HG02943 (cell line): ENCODE measurements at regions not wholly inside any gene's neighbourhood (a gene's known extent, or its start where the extent isn't known, plus 50 kb on each side); places are given as distances from the start of the nearest gene placed in this dataset.

Experiments used
- ATAC-seq: cut with Tn5 transposase; IDR thresholded peaks from one replicate; pipeline ENCODE4 v1.9.1; 2021; ENCODE audit warnings: mild to moderate bottlenecking, low read depth, moderate library complexity; ENCODE audit not compliant: unreplicated experiment

- ATAC-seq: no peak
These were observed 77.0 kb upstream of the CCL2 start for GRCh38 chr17:34178092-34178491.

DNA sequence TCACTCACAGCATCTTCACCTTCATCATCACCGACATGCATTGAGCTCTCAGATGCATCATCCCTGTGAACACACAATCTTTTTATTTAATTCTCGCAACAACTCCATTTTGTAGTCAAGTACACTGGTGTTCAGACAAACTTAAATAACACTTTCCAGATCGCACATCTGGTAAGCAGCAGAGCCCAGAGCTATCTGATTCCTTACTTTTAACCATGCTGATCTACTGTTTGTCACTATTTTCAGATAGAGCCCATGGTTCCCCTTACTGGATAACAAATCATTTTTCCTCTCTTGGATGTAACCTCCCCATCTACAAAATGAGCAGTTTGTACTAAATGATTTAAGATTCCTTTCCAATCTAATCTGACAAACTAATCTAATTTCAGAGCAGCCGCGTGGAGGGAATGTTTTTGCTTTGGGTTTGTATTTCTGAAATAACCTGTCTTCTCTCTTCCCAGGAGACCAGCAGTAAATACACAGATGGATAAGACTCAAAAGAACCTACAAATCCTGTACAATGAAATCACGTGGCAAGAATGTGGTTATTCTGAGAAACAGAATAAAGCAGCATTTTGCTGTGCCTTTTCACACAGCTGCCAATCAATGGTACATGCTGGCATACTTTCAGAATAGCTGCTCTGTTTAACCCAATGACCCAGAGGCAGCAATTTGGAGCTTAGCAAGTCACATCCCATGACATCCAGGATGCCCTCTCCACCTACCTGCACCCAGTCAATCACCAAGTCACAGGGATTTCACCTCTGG, 72.9 kb upstream of the CCL2 start:
- no peak for ATAC-seq

DNA sequence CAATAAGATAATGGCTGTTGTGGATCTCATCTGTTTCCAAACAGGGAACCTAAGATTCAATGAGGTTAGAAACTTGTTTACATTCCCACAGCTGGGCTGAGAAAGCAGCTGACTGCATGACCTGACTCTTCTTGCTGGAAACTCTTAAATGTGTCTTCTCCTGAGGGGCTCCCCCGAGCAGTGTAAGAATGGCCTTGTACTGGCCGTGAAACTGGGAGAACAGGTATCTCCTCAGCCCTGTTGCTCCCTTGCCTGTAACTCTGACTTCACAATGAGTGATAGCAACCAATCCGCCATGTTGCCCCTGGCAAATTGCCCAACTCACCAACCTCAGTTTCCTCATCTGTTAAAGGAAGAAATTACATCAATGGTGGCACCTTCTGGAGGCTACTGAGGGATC, 59.1 kb upstream of the CCL2 start:
- ATAC-seq: no peak

DNA sequence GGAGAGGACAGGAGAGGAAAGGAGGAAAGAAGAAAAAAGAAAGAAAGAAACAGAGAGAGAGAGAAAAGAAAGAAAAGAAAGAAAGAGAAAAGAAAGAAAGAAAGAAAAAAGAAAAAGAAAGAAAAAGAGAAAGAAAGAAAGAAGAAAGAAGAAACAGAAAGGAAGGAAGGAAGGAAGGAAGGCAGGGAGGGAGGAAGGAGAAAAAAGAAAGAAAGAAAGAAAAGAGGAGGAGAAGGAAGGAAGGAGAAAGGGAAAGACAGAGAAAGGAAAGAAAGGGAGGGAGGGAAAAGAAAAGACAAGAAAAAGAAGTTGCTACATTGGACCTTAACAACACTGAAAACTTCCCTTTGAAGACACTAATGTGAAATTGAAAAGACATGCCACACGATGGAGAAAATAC, 56.6 kb upstream of the CCL2 start:
- no peak for ATAC-seq

- no peak for ATAC-seq
These were observed 55.6 kb upstream of the CCL2 start for GRCh38 chr17:34199454-34199853.

DNA sequence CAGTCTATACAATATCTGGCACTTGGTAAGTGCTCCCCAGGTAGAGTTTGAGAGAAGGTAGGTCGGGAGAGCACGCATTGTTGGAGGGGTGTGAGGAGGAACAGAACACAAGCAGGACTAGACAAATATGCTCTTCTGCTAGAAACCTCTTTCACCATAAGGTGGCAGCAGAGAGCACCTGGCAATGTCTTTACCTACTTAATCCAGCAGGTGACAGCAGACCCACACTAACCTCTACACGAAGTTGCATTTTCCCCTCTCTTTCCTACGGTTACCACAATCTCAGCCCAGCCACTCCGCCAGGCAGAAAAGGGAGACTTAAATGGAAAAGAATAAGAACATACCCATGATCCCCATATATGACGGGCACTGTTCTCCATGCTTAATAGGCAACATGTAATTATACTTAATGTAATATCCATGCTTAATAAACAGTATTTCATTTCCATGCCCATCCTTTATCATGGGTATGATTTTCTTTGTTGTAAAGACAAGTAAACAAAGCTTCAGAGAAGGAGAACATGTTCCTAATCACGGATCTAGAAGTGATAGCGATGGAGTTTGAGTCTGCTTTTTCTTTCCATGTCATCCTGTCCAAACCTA, 55.1 kb upstream of the CCL2 start:
- no peak for ATAC-seq

DNA sequence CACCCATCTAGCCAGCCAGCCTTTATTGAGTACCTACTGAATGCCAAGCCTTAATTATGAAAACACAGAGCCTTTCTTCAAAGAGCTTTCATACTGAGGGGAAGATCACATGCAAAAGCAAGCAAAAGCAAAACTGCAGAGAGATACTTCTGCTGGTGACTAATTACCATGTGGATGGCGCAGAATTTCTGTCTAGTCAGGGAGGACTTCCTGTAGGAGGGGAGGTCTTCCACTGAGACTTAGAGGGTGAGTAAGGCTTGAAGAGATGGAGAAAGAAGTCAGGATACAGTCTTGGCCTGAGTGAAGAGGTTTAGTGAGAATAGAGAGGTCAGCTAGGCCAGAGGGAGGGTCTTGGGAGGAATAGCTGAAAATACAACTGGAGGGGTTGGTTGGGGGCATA, 53.9 kb upstream of the CCL2 start:
- no peak for ATAC-seq

- ATAC-seq: no peak
These were observed 53.3 kb upstream of the CCL2 start for GRCh38 chr17:34201767-34202166.

DNA sequence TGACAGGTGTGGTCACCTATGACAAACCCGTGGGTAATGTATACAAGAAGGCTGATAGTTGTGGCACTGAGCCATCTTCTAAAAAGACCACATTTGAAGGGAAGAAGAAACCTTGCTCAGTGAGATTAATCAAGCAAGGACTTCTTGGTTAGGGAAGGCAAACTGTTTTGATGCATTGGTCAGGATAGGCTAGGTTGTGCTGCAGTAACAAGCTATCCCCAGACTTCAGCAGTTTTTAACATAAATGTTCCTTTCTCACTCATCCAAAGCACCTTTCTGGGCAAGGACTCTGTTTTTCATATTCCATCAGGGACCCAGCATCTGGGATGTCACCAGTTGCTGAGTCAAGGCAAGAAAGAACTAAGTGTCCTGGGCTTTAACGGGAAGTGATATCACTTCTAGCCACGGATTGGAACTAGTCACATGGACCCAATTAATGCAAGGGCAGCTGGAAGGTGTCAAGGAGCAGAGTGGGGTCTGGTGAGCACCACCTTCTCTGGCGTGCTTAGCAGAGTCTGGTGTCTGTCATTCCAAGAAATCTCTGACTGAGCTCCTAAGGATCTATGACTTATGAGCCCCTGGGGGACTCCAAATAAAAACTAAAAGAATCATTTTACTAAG, 52.0 kb upstream of the CCL2 start:
- ATAC-seq: no peak

- no peak for ATAC-seq
These were observed 50.7 kb upstream of the CCL2 start for GRCh38 chr17:34204402-34204801.
